NAMALWA (cell line): ENCODE measurements at regions not wholly inside any gene's neighbourhood (a gene's known extent, or its start where the extent isn't known, plus 50 kb on each side); places are given as distances from the start of the nearest gene placed in this dataset.
A peak's percentile ranks its signal among the peaks of the same experiment; 100 is the strongest.

Experiments used
- DNase-seq: peaks from one replicate; pipeline ENCODE4 v3.0.0-alpha.2; 2015; ENCODE audit warnings: low spot score

DNA sequence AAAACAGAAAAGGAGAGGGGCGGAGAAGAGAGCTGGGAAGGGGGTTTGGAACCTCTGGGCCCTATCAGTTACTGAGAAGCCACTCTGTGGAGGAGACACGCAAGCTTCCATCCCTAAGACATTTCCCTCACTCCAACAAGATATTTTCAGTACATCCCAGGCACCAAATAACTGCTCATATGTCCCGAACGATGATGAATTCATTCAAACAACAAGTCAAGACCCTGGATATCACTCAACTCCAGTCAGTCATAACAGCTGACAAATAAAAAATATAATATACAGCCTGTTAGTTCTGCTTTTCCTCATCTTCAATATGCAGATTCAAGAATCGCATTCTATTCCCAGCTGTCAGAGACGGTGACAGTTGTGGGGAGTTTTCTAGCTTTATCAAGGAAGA is 104.0 kb upstream of the ZFHX3 start:
- no peak for DNase-seq

DNA sequence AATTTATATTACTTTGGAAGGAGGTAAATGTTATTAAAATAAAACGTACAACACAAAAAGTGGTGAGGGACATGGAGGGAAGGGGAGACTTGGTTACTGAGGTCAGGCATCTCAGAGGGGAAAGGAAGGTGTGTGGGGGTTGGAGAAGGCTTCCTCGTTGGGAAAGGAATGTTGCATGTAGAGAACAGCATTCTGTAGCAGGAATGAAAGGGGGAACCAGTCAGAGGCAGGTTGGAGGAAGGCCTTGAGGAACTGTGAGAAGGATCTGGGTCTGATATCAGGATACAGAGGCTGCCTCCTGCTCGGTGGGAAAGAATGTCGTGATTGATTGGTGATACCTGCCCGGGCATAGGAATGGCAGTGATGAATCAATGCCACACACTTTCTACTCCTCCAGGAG is 103.3 kb upstream of the ZFHX3 start:
- DNase-seq: no peak

GRCh38 chr16:73150786-73151185 is 102.9 kb upstream of the ZFHX3 start:
- no peak for DNase-seq

- no peak for DNase-seq
These were observed 101.4 kb upstream of the ZFHX3 start for GRCh38 chr16:73149334-73149733.

DNA sequence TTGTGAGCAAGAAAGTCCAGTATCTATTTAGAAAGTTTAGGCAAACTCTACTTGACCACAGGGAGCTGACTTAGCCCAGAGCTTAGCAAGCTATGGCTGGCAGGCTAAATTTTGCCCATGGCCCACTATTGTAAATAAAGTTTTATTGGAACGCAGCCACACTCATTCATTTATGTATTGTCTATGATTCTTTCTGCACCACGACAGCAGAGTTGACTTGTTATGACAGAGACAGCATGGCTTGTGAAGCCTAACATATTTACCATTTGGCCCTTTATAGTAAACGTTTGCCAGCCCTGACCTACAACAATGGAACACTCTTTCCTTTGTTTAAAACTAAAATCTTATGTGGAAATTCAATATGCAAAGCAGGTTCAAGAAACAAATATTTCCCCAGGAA is 100.0 kb upstream of the ZFHX3 start:
- DNase-seq: peak; percentile 8

GRCh38 chr16:73145166-73145880 is 97.4 kb upstream of the ZFHX3 start:
- DNase-seq: no peak

GRCh38 chr16:73143576-73144422 is 95.9 kb upstream of the ZFHX3 start:
- no peak for DNase-seq

- no peak for DNase-seq
These were observed 95.1 kb upstream of the ZFHX3 start for GRCh38 chr16:73143002-73143401.

DNA sequence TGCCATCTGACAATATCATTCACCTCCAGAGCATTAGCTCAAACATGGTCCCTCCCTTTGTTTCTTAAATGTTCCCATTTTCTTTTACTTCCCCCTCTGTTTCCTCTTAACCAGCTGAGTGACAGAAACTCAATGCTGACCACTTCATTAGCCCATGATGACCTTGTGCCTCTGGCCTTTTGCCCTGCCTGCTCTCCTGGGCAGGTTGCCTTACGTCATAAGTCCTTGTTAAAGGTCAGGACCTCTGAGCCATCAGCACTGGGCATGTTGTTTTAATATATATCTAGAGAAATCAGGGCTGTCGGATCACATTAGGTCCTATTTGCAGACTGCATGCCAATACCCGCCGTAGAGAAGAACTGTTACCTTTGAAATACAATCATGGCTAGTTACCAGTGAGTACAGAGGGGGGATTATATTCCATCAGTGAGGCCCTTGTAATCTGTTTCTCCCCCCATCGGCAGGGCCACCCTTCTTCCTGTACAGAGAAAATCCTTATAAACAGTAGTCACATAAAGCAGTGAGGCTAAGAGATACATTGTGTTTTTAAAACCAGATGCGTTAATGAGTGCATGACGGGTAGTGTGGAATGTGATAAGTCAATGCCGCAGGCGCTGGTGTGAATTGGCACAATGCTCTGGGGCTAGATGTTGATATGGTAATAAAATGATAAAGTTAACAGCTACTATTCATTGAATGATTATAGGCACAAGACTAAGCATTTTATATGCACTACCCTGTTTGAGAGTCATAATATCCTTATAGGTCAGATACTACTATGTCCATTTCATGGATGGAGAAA is 94.3 kb upstream of the ZFHX3 start:
- DNase-seq: no peak

GRCh38 chr16:73140929-73141328 is 93.0 kb upstream of the ZFHX3 start:
- DNase-seq: no peak

- DNase-seq: no peak
These were observed 83.4 kb upstream of the ZFHX3 start for GRCh38 chr16:73131156-73131862.

DNA sequence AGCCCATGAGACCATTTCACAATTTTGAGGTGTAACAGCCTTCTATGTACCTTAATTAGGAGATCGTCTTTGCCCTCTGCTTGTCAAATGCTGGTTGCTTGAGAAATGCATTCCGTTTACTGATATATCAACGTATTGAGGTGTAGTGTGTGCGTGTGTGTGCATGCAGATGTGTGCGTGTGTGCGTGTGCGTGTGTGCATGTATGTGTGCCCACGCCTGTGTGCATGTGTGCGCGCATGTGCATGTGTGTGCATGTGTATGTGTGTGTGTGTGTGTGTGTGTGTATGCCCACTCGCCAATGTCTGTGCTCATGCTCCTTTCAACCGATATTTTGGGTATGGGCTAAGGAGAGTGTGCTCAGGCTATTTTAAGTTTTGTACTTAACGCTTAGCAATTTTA is 81.5 kb upstream of the ZFHX3 start:
- no peak for DNase-seq

DNA sequence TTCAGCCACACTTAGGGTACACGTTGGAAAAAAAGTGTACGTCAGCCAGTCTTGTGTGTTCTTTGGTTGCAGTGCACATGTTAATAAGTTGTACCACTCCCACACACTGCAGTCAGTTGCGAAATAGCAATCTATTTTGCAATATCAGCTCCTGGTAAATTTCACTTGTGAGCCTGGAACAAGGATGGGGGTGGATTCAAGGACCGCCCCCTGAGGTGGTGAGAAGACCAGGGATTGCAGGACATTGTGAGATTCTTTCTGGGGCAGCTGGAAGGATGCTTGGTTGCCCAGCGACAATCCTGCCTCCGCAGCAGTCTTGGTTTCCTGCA is 78.6 kb upstream of the ZFHX3 start:
- no peak for DNase-seq

DNA sequence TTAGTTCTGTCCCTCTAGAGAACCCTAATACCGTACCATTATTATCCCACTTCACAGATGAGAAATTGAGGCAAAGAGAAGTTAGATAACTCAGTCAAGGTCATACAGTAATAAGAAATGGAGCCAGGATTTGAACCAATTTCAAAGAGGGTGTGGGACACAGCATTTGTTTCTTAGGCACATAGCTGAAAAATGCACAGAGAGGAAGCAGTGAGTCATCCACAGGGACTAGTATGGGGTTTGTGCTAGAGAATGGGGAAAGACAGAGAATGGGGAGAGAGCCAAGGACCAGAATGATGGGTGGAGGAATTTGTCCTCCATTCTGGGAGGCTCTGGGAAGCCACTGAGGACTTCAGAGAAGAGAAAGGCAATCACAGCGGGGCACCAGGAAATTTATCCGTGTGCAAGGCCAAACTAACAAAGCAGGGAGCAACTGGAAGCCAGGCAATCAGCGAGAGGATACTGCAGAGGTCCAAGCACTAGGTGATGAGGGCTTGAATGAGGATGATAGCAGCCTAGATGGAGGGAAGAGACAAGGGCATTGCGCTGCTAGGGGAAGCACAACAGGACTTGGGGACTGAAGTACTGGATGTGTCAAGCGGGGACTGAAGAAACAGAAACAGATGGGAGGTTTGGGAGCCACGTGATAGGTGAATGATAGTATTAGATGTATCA is 78.1 kb upstream of the ZFHX3 start:
- no peak for DNase-seq

- no peak for DNase-seq
These were observed 76.9 kb upstream of the ZFHX3 start for GRCh38 chr16:73124665-73125375.

GRCh38 chr16:73124097-73124652 is 76.2 kb upstream of the ZFHX3 start:
- no peak for DNase-seq

GRCh38 chr16:73122604-73123391 is 74.9 kb upstream of the ZFHX3 start:
- no peak for DNase-seq

- no peak for DNase-seq
These were observed 68.6 kb upstream of the ZFHX3 start for GRCh38 chr16:73116576-73116975.

DNA sequence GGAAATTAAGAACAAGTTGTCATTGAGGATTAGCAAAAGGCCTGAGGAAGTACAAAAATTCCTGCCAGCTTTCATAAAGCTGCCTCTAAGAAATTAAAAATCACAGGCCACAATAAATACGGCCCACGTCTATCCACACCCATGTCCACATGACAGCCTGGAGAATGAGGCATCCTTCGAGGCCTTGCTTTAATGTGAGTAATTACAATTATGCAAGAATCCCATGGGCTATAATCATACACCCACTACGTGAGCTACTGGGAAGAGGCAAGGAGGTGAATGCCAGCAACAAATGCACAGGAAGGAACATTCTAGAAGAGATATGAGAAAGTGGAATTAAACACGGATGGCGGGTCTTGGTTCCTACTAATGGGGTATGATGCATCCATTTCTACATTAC is 65.4 kb upstream of the ZFHX3 start:
- DNase-seq: no peak
